Activated T-helper 1 cell treated with Interleukin-2 at 50 U/mL for 16 hours (primary cell): ENCODE measurements at regions not wholly inside any gene's neighbourhood (a gene's known extent, or its start where the extent isn't known, plus 50 kb on each side); places are given as distances from the start of the nearest gene placed in this dataset.
"Not testable (repeated sequence)": the region's sequence is repeated elsewhere in the genome, so short reads cannot be mapped to it uniquely, and the experiment has no call there.

Experiments
- DNase-seq: peaks from one replicate; pipeline ENCODE4 v3.0.0-alpha.2; 2020; ENCODE audit warnings: low read depth

DNA sequence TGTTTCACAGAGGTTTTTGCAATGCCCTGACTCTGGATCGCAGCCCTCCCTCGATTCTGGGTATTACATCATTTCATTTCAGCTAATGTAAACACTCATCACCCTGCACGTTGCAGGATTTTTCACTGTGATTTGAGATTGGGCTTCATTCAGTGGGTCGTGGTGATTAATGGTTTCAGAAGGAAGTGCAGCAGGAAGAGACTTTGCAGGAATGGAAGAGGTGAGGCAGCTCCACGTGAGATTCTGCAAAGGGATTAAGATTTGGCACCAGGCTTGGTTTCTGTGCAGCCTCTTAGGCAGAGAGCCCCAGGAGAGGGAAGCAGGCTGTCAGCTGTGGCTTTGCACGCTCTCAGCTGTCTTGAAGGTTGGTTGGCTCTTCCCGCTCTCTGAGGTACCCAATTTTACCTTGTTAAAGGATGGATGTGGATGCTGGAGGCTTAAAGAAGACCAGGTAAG is 95.2 kb downstream of the PLCE1 start:
- no peak for DNase-seq

DNA sequence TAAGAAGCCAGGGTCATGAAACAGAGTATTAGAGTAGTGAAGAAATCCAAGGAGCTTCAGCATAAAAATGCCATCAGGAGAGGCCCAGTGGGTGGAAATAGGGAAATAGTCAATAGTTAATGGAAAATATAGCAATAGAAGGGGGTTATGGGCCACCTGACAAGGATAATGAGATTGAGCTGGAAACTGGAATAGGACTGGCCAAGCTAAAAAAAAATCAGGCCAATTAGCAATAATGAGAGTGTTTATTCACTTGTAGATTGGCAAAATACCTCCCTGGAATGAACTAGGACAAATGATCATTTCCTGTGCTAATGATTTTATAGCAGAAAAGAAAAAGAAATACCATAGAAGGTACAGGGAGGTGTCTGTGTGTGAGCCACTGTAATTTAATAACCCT is 97.9 kb downstream of the PLCE1 start:
- no peak for DNase-seq

DNA sequence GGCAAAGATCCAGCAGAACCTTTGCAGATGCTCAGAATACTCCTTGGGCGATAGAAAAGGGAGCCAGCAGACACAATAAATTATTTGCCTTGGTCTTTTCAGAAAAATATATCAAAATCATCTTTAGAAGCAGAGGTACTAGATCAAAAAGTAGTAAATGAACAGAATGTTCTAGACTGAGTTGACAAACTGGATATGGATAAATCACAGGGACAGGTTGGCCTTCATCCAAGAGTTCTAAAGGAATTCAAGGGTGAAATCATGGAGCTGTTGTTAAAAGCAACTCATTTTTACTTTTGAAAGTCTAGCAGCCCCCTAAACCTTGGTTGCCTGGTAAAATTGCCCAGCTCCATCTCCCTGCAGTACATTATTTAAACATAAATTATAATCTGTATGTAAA is 99.1 kb downstream of the PLCE1 start:
- DNase-seq: no peak

DNA sequence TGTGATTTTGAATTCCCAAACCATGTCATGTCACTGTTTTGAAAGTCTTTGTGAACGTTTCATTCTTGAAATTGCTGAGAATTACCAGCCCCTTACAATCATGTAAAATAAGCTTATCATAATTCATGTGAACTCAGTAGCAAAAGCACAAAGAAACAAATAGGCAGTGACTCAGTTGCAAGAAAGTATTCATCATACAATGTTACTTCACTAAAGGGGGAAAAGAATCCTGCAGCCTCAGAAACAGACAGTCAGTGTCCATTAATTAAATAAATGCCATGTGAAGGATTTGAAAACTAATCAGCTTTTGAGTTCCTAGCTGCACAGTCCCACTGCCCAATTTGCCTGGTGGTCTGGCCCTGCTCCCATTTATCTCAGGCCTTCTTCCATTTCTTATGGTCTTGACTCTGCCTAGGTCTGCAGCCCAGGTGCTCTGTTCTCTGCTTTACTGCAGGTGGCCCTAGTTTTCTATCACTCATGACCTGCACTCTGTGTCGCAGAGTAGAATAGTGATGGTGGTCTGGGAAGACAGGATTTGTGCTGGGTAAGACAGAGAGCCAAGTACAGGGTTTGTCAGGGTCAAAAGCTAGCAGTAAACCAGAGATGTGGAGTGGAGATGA is 99.7 kb downstream of the PLCE1 start:
- DNase-seq: no peak

DNA sequence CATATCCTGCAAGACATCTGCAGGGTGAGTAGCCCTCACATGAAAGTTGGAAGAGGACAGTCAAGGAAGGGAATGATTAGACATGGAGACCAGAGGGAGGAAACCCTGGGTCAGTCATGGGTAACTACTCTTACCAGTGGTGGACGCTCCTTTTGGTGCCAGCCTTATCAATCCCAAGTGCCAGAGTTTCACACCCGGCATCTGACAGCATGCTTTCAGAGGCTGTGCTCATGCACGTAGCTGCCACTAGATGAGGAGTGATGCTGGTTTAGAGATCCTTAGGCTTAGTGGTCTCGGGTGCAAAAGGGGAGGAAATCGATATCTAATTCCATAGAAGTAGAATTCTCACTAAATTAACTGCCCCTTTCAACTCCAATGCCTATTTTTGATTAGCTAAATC is 100.8 kb downstream of the PLCE1 start:
- no peak for DNase-seq

DNA sequence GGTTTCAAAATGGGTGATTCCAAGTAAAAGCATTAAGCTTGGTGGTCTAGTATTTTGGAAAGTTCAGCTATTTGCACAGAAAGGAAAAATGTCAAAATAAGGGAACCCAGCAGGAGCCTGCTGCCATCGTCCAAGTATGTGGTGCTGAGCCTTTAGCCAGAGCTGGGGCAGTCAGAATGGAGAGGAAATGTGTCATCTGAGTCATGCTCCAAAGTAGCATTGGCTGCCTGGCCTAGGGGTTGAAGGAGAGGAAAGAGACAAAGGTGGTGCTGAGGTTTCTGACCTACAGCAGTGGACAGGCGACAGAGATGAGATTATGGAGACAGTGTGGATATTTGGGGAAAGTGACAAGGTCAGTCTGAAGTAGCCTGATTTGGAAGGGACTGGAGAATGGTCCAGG is 103.9 kb downstream of the PLCE1 start:
- DNase-seq: no peak

DNA sequence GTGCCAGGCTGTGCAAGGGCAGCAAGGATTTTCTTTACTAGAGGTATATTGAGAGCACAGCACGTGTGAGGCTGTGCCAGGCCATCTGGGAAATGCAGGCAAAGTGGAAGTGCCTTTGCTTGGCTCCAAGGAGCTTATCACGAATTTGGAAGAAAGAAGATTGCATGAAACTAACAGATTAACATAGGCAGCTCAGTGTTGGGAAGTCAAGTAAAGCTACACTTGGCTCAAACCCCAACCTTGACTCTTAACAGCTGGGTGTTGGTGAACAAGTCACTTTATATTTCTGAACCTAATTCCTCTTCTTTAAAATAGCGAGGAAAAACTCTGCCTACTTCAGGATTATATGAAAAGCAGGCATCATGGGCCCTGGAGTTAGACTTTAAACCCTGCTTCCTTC is 105.2 kb downstream of the PLCE1 start:
- no peak for DNase-seq

DNA sequence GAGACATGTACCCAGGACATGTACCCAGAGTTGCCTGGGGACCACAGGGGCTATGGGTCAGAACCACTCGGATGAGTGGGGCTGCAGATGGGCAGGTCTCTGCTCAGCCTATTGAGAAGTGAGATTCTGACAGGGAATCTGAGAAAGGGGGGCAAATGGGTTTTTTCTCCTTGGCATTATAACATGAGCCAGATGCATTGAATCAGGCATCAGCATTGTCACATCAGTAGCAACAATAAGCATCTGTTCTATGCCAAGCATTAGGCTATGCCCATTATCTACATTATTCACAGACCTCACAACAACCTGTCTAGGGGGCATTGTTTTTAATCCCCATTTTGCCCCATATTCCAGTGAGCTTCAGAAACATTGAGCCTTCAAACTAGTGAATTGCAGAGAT is 108.2 kb downstream of the PLCE1 start:
- no peak for DNase-seq

DNA sequence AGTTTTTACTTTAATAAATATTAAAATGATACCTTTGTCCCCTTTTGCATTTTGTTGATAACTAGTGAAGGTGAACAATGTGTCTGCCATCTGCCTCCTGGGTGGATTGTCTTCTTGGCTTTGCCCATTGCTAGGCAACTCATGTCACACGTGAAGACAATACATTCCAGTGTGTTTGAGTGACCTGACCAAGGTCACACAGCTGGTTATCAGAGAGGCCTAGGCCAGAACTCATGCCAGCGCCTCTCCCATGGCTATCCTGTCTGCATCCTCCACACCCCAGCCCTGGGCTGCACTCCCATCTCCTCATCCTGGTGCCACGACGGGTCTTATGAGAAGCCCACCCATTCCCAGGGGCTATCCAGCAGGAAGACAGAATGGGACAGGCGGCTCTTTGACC is 108.7 kb downstream of the PLCE1 start:
- DNase-seq: no peak

DNA sequence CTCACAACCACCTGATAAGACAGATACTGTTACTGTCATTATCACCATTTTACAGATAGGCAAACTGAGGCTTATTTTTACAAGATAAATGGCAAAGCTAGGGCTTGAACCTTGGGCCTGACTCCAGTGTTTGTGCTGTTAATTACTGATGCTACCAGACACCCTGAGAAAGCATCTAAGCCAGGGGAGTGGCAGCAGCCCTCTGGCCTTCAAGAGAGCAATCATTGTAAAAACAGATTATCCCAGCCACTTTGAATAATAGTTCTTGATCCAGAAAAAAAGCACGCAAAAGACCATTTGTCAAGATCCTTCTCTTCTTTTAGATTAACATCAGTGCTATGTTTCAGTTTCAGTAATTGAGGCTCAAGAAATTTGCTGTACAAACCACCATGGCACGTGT is 109.5 kb downstream of the PLCE1 start:
- DNase-seq: no peak

DNA sequence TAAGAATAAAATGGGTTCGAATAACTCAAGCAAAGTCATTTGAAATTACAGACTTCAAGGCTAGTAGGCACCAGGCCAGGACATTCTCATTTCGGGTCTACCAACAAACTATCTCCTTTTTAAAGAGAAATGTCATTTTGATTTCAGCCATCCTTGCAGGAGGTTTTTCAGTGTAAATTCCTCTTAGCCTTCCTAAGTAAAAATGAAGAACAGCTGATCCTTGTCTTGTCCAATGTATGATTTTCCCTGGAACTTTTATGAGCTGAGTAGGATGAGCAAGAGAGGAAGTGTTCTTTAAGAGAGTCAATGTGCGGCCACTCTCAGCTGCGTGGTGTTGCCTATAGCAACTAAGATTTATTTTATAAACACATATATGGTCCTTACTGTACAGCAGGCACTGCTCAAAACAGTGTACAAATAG is 110.1 kb downstream of the PLCE1 start:
- DNase-seq: no peak

DNA sequence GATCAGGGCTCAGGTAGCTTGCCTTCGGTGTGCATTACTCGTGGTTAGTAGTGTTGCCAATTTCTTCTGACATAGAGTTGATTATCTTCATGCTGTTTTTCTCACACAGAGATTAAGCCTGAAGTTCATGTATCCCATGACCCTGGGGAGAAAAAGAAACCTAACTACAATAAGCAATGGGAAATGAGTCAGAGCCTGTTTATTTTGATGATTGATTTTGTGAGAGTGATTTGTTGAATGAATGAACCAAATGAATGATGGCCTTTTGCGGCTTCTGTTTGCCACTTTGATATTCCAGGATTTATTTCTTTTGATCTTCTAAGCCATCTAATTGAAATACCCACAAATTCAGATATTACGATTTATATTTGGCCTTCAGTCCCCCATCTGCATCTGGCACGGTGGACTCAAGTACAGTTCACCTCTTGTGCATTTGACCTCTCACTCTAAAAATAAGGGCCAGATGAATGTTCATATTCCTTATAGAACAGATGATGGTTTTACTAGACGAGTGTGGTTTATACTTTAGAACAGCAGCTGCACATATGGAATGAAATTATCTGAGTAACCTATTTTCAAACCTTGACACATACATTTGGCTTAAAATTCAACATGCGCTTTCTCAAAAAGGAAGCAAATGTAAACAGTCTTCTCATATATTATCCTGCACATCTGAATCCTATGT is 110.7 kb downstream of the PLCE1 start:
- no peak for DNase-seq

DNA sequence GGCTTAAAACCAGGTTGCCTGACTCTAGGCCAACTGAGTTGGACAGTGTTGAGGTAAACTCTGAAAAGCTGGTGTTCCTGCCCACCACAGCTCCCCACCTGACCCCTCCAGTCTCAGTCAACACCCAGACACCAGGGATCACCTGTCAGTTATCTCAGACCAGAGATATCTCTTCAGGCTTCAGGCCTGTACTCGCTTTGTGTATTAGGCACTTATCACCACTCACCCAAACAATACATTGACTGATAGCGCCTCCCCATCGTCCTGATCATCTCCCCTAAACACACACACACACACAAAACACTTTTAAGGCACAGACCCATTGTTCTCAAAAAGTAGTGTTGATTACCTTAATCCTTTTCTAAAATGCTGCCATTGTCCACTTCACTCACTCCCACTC is 111.5 kb downstream of the PLCE1 start:
- DNase-seq: no peak

DNA sequence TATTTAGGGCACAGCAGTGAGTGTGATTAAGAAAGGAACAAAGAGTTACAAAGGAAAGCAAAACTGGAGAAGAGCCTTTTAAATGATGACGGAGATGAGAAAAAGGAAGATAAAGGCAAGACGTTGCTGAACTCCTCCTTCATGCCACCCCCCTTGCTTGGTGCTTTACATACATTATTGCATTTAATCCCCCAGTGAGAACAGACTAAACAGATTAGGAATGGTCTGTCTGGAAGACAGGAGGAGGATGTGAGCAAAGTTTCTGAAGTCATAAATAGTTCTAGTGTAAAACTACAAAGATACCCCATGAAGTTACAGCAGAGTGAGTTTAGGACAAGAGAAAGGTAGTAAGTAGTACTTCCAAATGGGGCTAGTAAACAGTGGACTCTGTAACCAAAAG is 113.5 kb downstream of the PLCE1 start:
- no peak for DNase-seq

DNA sequence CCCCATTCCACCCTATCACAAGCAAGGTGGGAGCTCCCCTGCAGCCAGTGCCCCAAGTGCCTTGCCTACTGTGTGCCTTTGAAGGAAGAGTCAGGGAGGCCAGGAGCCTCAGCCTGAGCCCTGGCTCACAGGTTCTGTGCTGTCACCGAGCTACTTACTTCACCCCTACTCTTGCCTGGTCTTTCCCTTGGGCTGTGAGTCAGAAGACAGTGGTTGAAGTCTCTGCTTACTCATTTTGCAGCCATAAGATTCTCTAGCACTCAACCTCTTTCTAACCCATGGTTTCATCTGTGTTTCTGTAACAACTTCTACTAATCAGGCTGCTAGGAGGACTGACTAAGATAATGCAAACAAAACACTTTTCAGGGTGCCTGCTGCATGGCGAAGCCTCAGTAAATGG is 114.5 kb downstream of the PLCE1 start:
- no peak for DNase-seq

DNA sequence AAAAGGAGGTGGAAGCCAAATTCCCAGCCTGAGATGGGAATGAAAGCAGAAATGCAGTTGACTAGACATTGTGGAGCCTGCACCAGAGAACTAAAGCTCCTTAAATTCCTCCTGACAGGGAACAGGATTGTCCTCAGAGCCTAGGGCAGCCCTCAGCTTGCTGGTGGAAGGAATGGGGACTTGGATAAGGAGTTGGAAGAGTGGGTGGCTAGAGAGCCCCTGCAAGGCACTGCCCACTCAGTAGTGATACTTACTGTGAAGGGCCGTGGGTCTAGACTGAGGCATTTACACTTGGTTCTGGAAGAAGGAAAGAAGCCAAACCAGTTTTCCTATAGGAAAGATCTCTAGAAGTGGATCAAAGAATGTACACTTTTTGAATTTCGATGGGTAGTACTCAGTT is 117.6 kb downstream of the PLCE1 start:
- DNase-seq: no peak

DNA sequence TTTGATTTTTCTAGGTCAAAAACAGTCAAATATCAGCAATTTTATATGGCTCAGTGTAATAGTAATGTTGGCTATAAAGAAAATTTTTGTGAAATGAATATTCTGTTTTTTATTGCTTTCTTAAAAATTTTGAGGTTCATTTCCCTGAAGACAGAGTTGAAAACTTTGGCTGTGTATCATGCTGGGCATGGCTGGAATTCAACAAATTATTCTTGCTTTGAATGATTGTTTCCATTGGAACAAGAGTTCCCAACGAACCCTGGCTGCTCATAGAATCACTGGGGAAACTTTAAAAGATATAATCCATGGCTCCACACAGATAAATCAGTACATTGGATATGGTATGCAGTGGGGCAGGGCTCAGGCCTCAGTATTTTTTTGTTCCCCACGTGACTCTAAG is 118.6 kb downstream of the PLCE1 start:
- DNase-seq: no peak

DNA sequence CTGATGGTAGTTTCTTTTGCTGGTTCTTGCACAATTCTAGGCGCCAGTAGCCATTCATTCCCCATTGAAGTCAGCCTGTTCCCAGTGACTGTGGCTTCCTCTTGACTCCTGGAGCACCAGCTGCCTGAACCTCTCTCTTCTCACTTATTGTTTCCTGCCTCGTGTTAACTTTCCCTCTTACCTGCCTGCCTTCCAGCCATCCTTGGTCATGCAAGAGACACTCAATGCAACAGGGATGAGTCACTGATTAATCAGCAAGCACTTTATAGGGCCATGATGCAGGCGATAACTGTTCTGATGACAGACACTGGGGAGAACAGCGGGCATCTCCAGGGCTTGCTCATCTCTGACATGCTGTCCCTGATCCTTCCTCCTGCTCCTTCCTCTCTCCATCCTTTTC is 122.0 kb downstream of the PLCE1 start:
- DNase-seq: no peak

DNA sequence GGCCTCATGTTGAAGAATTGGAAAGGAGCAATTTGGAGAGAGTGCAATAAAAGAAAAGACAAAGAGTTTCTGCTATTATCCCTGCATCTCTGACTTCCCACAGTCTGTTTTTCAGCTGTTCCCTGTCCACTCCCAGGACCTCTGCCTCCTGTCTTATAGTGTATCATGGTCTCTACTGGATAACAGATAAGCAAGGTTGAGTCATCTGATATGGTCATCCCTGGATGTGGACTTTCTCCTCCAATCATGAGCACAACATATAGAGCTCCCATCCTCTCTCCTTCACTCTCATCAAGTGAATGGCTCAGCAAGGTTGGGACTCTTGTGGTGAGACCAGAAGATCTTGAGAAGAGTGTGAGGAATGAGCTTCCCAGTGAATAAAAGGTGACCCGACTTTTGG is 123.1 kb downstream of the PLCE1 start:
- DNase-seq: no peak

DNA sequence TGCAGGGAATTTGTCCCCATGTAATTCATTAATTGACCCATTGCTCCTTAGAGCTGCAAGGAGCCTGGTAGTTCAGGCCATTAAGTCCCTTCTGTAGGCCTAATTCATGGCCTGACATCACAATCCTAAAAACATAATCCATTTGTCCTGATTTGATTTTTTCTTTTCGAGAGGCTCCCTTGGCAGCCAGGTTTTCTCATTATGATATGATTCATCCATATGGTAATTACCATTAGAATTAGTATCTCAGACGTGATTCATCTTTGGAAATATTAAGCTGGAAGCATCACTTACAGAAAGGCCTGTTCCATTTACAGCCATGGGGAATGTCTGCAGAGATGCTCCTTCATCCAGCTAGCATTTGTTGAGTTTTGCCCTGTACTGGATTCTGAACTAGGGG is 128.5 kb downstream of the PLCE1 start:
- DNase-seq: no peak

DNA sequence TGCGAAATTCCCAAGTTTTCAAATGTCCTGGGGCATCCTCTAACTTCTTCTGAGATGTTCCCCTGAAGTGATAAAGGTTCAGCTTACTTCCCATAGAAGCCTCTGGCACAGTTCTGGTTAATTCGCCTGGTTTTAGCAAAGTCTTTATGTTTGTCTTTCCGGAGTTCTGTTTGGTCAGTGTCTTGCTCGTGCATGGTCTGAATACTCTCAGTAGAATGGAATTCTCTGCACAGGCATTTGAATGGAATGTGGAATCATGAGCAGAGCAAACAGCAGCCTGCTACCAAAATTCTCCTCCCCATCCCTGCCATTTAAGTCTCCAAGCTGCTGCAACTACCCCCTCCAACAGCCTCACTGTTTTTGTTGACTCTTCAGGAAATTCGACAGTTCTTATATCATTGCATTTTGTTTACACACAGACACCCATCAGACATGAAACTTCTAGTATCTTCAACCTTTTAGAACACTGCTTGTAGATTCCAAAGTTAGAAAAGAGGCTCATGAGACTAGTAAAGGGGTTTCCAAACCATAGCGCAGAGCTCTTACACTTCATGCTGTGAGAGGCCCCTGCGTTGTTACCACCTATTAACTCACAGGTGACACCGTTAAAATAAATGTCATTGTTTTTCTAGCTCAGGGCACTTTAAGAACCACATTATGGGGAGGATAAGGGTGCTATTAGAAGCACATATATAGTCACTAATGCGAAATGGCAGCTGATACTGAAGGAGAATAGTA is 129.7 kb downstream of the PLCE1 start:
- DNase-seq: no peak

DNA sequence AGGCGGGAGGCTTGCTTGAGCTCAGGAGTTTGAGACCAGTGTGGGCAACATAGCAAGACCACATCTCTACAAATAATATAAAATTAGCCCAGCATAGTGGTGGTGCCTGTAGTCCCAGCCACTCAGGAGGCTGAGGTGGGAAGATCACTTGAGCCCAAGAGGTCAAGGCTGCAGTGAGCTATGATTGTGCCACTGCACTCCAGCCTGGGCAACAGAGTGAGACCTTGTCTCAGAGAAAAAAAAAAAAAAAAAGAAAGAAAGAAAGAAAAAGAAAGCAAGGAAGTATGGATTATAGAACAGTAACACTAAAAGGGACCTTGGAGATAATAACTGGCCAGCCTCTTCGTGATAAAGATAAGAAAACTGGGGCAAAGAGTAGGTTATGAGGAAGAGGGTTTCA is 130.4 kb downstream of the PLCE1 start:
- DNase-seq: not testable (repeated sequence)

DNA sequence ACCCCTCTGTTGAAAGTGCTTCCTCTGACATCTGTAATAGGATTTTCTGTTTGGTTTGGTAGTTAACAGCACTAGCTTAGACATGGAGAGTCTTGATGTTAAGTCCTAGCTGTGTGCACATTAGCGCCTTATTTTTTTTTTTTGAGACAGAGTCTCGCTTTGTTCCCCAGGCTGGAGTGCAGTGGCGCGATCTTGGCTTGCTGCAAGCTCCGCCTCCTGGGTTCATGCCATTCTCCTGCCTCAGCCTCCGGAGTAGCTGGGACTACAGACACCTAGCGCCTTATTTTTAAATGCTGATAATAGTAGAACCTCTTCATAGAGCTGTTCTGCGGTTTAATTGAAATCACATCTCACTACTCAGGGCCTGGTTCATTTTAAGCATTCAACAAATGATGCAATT is 131.5 kb downstream of the PLCE1 start:
- not testable (repeated sequence) for DNase-seq

DNA sequence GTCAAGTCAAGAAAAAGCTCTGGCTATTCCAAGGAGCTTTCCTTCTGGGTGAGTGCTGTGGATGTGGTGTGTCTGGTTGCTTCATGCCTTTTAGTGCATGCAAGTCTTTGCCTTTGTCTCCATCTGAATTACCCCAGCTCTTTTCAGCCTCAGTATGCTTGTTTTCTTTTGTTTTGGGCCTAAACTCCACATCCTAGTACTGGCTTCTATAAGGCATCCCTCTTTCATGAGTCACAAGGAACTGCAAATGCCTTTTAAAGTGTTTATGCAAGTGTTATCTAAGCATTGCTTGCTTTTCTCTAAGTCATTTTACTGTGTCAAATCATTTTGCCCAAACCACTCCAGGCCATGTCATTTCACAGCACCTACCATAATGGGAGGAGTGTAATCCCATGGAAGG is 132.1 kb downstream of the PLCE1 start:
- DNase-seq: no peak
